ENCODE measurements at regions not wholly inside any gene's neighbourhood (a gene's known extent, or its start where the extent isn't known, plus 50 kb on each side); places are given as distances from the start of the nearest gene placed in this dataset.

GRCh38 chr5:164375051-164375450 is 869.6 kb downstream of the MAT2B start:
- Mint-ChIP-seq H3K27ac (ENCODE audit: low read depth, unreplicated experiment) (no peak overlapping the region), H3K4me1 (ENCODE audit: insufficient read depth, unreplicated experiment) (peaks cover 22% of the 10 kb centered on the region), H3K9me3 (ENCODE audit: unreplicated experiment) (peaks cover 6% of the 10 kb centered on the region), H3K36me3 (ENCODE audit: insufficient read depth, unreplicated experiment) (no peaks in the 10 kb centered on the region), H3K4me3 (ENCODE audit: unreplicated experiment) (no peak overlapping the region), H3K27me3 (ENCODE audit: insufficient read depth, unreplicated experiment) (no peaks in the 10 kb centered on the region)
- DNase-seq (ENCODE audit: unreplicated experiment): peak; percentile 44
- CTCF ChIA-PET: interaction anchor here (0.5 to 0.6 kb wide), 3 partner anchors 193 to 1216 kb away, joined by 3 to 4 read pairs (median 3); no protein-coding TSS in a partner anchor
- no peak for TF ChIP-seq CTCF (IDR thresholded peaks at IDR 0.05; ENCODE audit: unreplicated experiment)
- no TSS peak for BruUV-seq (replicated peaks)
- POLR2A ChIA-PET: no interaction called here
- intact Hi-C loops (cut with micrococcal nuclease): no loop called here

- no peak for TF ChIP-seq CTCF (IDR thresholded peaks at IDR 0.05; ENCODE audit: unreplicated experiment)
- Mint-ChIP-seq H3K4me3 (ENCODE audit: unreplicated experiment) (no peak overlapping the region), H3K27ac (ENCODE audit: low read depth, unreplicated experiment) (no peak overlapping the region), H3K27me3 (ENCODE audit: insufficient read depth, unreplicated experiment) (no peaks in the 10 kb centered on the region), H3K9me3 (ENCODE audit: unreplicated experiment) (peaks cover 6% of the 10 kb centered on the region), H3K36me3 (ENCODE audit: insufficient read depth, unreplicated experiment) (no peaks in the 10 kb centered on the region), H3K4me1 (ENCODE audit: insufficient read depth, unreplicated experiment) (peaks cover 13% of the 10 kb centered on the region)
- ChIA-PET POLR2A (no interaction called here), CTCF (interaction anchor here (0.5 kb wide), 1 partner anchor 214 kb away, joined by 4 read pairs; no protein-coding TSS in a partner anchor)
- BruUV-seq (replicated peaks): no TSS peak
- intact Hi-C loops (cut with micrococcal nuclease): no loop called here
- DNase-seq (ENCODE audit: unreplicated experiment): no peak
Observed at GRCh38 chr5:164376843-164377242, 871.4 kb downstream of the MAT2B start.

DNA sequence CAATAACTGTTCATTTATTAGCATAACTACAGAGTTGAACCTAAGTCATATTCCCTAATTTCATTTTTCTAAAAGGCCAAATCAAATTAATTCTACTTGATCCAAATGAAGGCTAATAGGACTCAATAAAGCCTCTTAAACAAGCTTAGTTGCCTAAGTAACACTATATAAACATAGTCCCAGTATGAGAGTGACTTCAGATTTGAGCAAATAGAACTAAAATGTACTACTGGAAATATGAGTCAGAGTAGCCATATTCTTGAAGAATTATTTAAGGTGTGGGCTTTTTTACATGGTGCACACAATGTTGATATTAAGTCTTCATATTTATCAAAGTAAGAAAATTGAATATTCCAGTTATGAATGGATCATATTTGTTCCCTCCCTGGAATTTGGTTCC is 872.3 kb downstream of the MAT2B start:
- Mint-ChIP-seq H3K36me3 (ENCODE audit: insufficient read depth, unreplicated experiment) (no peaks in the 10 kb centered on the region), H3K27me3 (ENCODE audit: insufficient read depth, unreplicated experiment) (no peaks in the 10 kb centered on the region), H3K9me3 (ENCODE audit: unreplicated experiment) (peaks cover 13% of the 10 kb centered on the region), H3K4me1 (ENCODE audit: insufficient read depth, unreplicated experiment) (peaks cover 13% of the 10 kb centered on the region), H3K27ac (ENCODE audit: low read depth, unreplicated experiment) (no peak overlapping the region), H3K4me3 (ENCODE audit: unreplicated experiment) (no peak overlapping the region)
- ChIA-PET CTCF (no interaction called here), POLR2A (no interaction called here)
- BruUV-seq (replicated peaks): no TSS peak
- TF ChIP-seq CTCF (IDR thresholded peaks at IDR 0.05; ENCODE audit: unreplicated experiment): no peak
- no peak for DNase-seq (ENCODE audit: unreplicated experiment)
- intact Hi-C loops (cut with micrococcal nuclease): no loop called here

- BruUV-seq (replicated peaks): no TSS peak
- Mint-ChIP-seq H3K9me3 (ENCODE audit: unreplicated experiment) (peaks cover 25% of the 10 kb centered on the region), H3K27me3 (ENCODE audit: insufficient read depth, unreplicated experiment) (no peaks in the 10 kb centered on the region), H3K27ac (ENCODE audit: low read depth, unreplicated experiment) (no peak overlapping the region), H3K36me3 (ENCODE audit: insufficient read depth, unreplicated experiment) (no peaks in the 10 kb centered on the region), H3K4me3 (ENCODE audit: unreplicated experiment) (no peak overlapping the region), H3K4me1 (ENCODE audit: insufficient read depth, unreplicated experiment) (no peaks in the 10 kb centered on the region)
- no peak for TF ChIP-seq CTCF (IDR thresholded peaks at IDR 0.05; ENCODE audit: unreplicated experiment)
- POLR2A ChIA-PET: interaction anchor here (0.7 to 1.4 kb wide), 3 partner anchors 12 to 153 kb away, joined by 3 read pairs; no protein-coding TSS in a partner anchor
- intact Hi-C loops (cut with micrococcal nuclease): no loop called here
- CTCF ChIA-PET: interaction anchor here (0.6 to 1.5 kb wide), 2 partner anchors 11 to 178 kb away, joined by 5 to 7 read pairs; no protein-coding TSS in a partner anchor
- no peak for DNase-seq (ENCODE audit: unreplicated experiment)
Observed at GRCh38 chr5:164383662-164384061, 878.2 kb downstream of the MAT2B start.

Data from MCF 10A (cell line).